ENCODE measurements at regions not wholly inside any gene's neighbourhood (a gene's known extent, or its start where the extent isn't known, plus 50 kb on each side); places are given as distances from the start of the nearest gene placed in this dataset.
A peak's percentile ranks its signal among the peaks of the same experiment; 100 is the strongest.

DNA sequence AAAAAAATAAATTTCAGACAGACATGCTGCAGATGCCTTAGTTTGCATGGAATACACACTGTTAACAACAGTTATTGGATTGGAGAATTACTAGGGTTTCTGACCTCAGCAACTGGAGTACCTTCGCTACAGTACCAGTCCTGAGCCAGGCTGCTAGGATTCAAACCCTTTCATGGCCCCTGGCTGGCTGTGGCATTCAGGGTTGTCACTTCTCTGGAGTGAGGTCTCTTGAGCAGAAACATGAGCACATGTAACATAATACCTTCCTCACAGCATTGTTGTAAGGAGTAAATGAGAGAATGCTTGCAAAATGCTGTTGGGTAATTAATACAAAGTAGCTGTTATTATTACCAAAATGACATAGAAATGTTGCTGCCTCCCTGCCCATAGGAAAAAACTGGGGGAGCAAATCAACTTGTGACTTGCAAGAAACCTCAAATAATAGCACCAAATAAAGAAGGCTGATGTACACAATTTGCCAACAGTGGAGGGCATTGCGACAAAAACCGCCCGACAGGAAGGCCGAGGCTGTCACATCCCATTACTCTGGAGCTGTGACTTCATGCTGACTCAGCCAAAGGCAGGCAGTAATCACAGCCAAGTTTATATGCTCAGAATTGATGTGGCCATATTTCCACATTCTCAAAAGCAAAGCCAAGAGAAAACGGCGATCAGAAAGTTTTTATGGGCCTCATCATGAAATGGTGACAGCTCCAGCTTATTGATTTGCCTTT, 100.4 kb downstream of the RFC3 start:
- WGBS (ENCODE audit: insufficient coverage) = 50% methylated on average over 6 of the region's 7 CpGs

DNA sequence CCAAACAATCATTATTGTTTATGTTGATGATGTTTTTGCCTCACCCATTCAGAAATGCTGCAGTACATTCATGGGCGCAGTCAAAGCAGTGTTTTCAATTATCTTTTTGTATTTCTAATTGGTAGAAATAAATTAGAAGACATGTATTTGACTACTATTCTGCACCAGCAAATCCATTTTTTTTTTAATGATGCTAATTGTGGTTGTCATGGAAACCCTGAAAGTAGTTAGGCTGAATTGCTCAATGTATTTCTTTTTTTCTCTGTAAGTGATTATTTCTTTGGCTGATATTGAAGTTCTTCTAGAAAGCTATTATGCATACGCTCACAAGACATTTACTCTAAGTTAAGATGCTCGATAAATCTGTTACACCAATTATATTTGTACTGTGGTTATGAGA, 101.2 kb downstream of the RFC3 start:
- peaks cover 6 to 11% of the 10 kb centered on the region in 2 donors for H3K4me1 ChIP-seq (ENCODE audit: control insufficient read depth in 1 of 2, insufficient read depth in 2 of 2, low read length in 2 of 2)
- no peaks in the 10 kb centered on the region for H3K9me3 ChIP-seq (replicated peaks in 1 of 2; ENCODE audit: control insufficient read depth in 1 of 2, insufficient read depth in 1 of 2, low read length in 2 of 2)
- no peaks in the 10 kb centered on the region for H3K79me2 ChIP-seq (ENCODE audit: insufficient read depth, low read length)
- Mint-ChIP-seq H3K27ac (peak overlapping the region in 4 of 7 donors; percentile 48 to 82 (median 64)), H3K27me3 (ENCODE audit: low read depth in 3 of 3) (no peaks in the 10 kb centered on the region), H3K36me3 (no peaks in the 10 kb centered on the region), H3K4me1 (peaks cover 12% of the 10 kb centered on the region), H3K4me3 (no peak overlapping the region), H3K9me3 (no peaks in the 10 kb centered on the region)
- H3K4me2 ChIP-seq (replicated peaks; ENCODE audit: extremely low read depth, low read length, poor library complexity, severe bottlenecking) = no peak overlapping the region
- no peak overlapping the region for H3K9ac ChIP-seq (ENCODE audit: insufficient read depth, low read length, poor library complexity, severe bottlenecking)
- no peak overlapping the region for H2AFZ ChIP-seq (ENCODE audit: insufficient read depth, low read depth, low read length, poor library complexity, severe bottlenecking)
- no peak for DNase-seq
- no peaks in the 10 kb centered on the region for H3K27me3 ChIP-seq (ENCODE audit: control insufficient read depth in 2 of 2, insufficient read depth in 2 of 2, low read length in 2 of 2)
- TF ChIP-seq, protein P1, sequence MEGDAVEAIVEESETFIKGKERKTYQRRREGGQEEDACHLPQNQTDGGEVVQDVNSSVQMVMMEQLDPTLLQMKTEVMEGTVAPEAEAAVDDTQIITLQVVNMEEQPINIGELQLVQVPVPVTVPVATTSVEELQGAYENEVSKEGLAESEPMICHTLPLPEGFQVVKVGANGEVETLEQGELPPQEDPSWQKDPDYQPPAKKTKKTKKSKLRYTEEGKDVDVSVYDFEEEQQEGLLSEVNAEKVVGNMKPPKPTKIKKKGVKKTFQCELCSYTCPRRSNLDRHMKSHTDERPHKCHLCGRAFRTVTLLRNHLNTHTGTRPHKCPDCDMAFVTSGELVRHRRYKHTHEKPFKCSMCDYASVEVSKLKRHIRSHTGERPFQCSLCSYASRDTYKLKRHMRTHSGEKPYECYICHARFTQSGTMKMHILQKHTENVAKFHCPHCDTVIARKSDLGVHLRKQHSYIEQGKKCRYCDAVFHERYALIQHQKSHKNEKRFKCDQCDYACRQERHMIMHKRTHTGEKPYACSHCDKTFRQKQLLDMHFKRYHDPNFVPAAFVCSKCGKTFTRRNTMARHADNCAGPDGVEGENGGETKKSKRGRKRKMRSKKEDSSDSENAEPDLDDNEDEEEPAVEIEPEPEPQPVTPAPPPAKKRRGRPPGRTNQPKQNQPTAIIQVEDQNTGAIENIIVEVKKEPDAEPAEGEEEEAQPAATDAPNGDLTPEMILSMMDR (IDR thresholded peaks at IDR 0.05) = no peak
- no CpG with 5 or more reads among the region's 3 CpGs for WGBS (ENCODE audit: insufficient coverage)
- no peak overlapping the region for H3K4me3 ChIP-seq (replicated peaks in 1 of 3; ENCODE audit: low read depth in 2 of 3, low read length in 3 of 3)
- intact Hi-C loops (cut with micrococcal nuclease) = no loop called here
- H3K27ac ChIP-seq (ENCODE audit: low read depth in 1 of 2, low read length in 2 of 2) = no peak overlapping the region
- H3K36me3 ChIP-seq (replicated peaks in 1 of 2; ENCODE audit: control insufficient read depth in 1 of 2, insufficient read depth in 2 of 2, low read length in 2 of 2) = no peaks in the 10 kb centered on the region
- H4K20me1 ChIP-seq (ENCODE audit: insufficient read depth, low read length) = no peaks in the 10 kb centered on the region

More for the DNA sequence above, 100.4 kb downstream of the RFC3 start:
- intact Hi-C loops (cut with micrococcal nuclease) = no loop called here
- Histone ChIP-seq H3K27ac (ENCODE audit: low read depth in 1 of 2, low read length in 2 of 2) (peak overlapping the region in 1 of 2 donors; percentile 28), H3K27me3 (ENCODE audit: control insufficient read depth in 2 of 2, insufficient read depth in 2 of 2, low read length in 2 of 2) (no peaks in the 10 kb centered on the region), H3K9me3 (replicated peaks in 1 of 2; ENCODE audit: control insufficient read depth in 1 of 2, insufficient read depth in 1 of 2, low read length in 2 of 2) (no peaks in the 10 kb centered on the region), H3K9ac (ENCODE audit: insufficient read depth, low read length, poor library complexity, severe bottlenecking) (no peak overlapping the region), H3K79me2 (ENCODE audit: insufficient read depth, low read length) (no peaks in the 10 kb centered on the region), H4K20me1 (ENCODE audit: insufficient read depth, low read length) (no peaks in the 10 kb centered on the region), H3K36me3 (replicated peaks in 1 of 2; ENCODE audit: control insufficient read depth in 1 of 2, insufficient read depth in 2 of 2, low read length in 2 of 2) (no peaks in the 10 kb centered on the region), H3K4me2 (replicated peaks; ENCODE audit: extremely low read depth, low read length, poor library complexity, severe bottlenecking) (no peak overlapping the region), H2AFZ (ENCODE audit: insufficient read depth, low read depth, low read length, poor library complexity, severe bottlenecking) (no peak overlapping the region), H3K4me1 (ENCODE audit: control insufficient read depth in 1 of 2, insufficient read depth in 2 of 2, low read length in 2 of 2) (peaks cover 6 to 11% of the 10 kb centered on the region in 2 donors), H3K4me3 (replicated peaks in 1 of 3; ENCODE audit: low read depth in 2 of 3, low read length in 3 of 3) (no peak overlapping the region)
- Mint-ChIP-seq H3K9me3 (no peaks in the 10 kb centered on the region), H3K27ac (peak overlapping the region in 6 of 7 donors; percentile 21 to 82 (median 54)), H3K4me1 (peaks cover 12% of the 10 kb centered on the region), H3K27me3 (ENCODE audit: low read depth in 3 of 3) (no peaks in the 10 kb centered on the region), H3K4me3 (no peak overlapping the region), H3K36me3 (no peaks in the 10 kb centered on the region)
- DNase-seq = peak; percentile 43 to 64 (median 50)
- TF ChIP-seq, protein P1 (IDR thresholded peaks at IDR 0.05) = no peak
